Caco-2 (cell line): ENCODE measurements at regions not wholly inside any gene's neighbourhood (a gene's known extent, or its start where the extent isn't known, plus 50 kb on each side); places are given as distances from the start of the nearest gene placed in this dataset.

Experiments used
- BruUV-seq: library from RNA; stranded (reverse); fragments of 400-500 nt; replicated peaks from 2 replicates; lab custom pipeline; 2021; lab: Mats Ljungman, UMichigan
- CTCF ChIA-PET: fragments of 300-600 bp; sonication (Branson Sonifier 250); formaldehyde crosslinking; loops from one replicate; lab custom pipeline; 2022; ENCODE audit warnings: antibody characterized with exemption; lab: Charles Lee
- POLR2A ChIA-PET: fragments of 300-600 bp; sonication (Branson Sonifier 250); formaldehyde crosslinking; loops from one replicate; lab custom pipeline; 2022; ENCODE audit warnings: antibody characterized with exemption; lab: Charles Lee
- DNase-seq, 2 experiments: peaks; one replicate each; pipeline versions ENCODE4 v3.0.0 to v3.0.0-alpha.2; 2020 to 2022
- H3K27me3 ChIP-seq: replicated peaks from 2 replicates; pipeline ENCODE4 v1.6.0; 2011; ENCODE audit warnings: low read length; ENCODE audit not compliant: control insufficient read depth, insufficient read depth
- H3K36me3 ChIP-seq: 2 replicates; pipeline ENCODE4 v1.5.1; 2011; ENCODE audit warnings: low read length; ENCODE audit not compliant: control insufficient read depth, insufficient read depth
- H3K4me1 ChIP-seq: fragments of 250-450 bp; sonication (Bioruptor Pico); 2 replicates; pipeline ENCODE4 v1.5.1; 2020; ENCODE audit warnings: mild to moderate bottlenecking
- H3K4me3 ChIP-seq: 2 replicates; pipeline ENCODE4 v1.5.1; 2011; ENCODE audit warnings: low read depth, mild to moderate bottlenecking, control low read depth, low read length
- H3K9me3 ChIP-seq: fragments of 250-450 bp; sonication (Bioruptor Pico); 2 replicates; pipeline ENCODE4 v1.5.1; 2020; ENCODE audit warnings: mild to moderate bottlenecking, moderate library complexity
- H3K27ac Mint-ChIP-seq: one replicate; pipeline ENCODE4 v1.8.0; 2022; ENCODE audit warnings: mixed read lengths; ENCODE audit not compliant: unreplicated experiment
- H3K27me3 Mint-ChIP-seq: one replicate; pipeline ENCODE4 v1.8.0; 2022; ENCODE audit warnings: mixed read lengths; ENCODE audit not compliant: insufficient read depth, unreplicated experiment
- H3K36me3 Mint-ChIP-seq: one replicate; pipeline ENCODE4 v1.8.0; 2022; ENCODE audit warnings: mild to moderate bottlenecking, mixed read lengths; ENCODE audit not compliant: insufficient read depth, unreplicated experiment
- H3K4me1 Mint-ChIP-seq: one replicate; pipeline ENCODE4 v1.8.0; 2022; ENCODE audit warnings: low read depth, mixed read lengths; ENCODE audit not compliant: unreplicated experiment
- H3K4me3 Mint-ChIP-seq: one replicate; pipeline ENCODE4 v1.8.0; 2022; ENCODE audit warnings: mild to moderate bottlenecking, moderate library complexity, mixed read lengths; ENCODE audit not compliant: unreplicated experiment
- H3K9me3 Mint-ChIP-seq: one replicate; pipeline ENCODE4 v1.8.0; 2022; ENCODE audit warnings: mixed read lengths; ENCODE audit not compliant: unreplicated experiment
- CTCF ChIP-seq, 2 experiments: fragments of 200-600 bp in 1 of 2; IDR thresholded peaks; 1 replicate in 1 of 2; 2 replicates in 1 of 2; pipeline versions ENCODE4 v1.5.1 to v1.8.0; 2011 to 2022; ENCODE audit warnings: antibody characterized with exemption in 1 of 2, control low read depth in 1 of 2, inconsistent platforms in 1 of 2, low read depth in 1 of 2, low read length in 1 of 2, mild to moderate bottlenecking in 1 of 2, moderate library complexity in 1 of 2; ENCODE audit not compliant: insufficient read depth in 1 of 2, severe bottlenecking in 1 of 2, unreplicated experiment in 1 of 2
- intact Hi-C: fragments of 100-400 bp; cut with micrococcal nuclease; formaldehyde crosslinking; loops from one replicate; pipeline ENCODE4 v1.10.0; 2022; ENCODE audit not compliant: unreplicated experiment

GRCh38 chr5:120153551-120153950 is 310.5 kb upstream of the PRR16 start:
- no peaks in the 10 kb centered on the region for H3K9me3 Mint-ChIP-seq
- intact Hi-C loops: no loop called here
- no peak for TF ChIP-seq CTCF (IDR thresholded peaks at IDR 0.05; ENCODE audit: insufficient read depth in 1 of 2, low read depth in 1 of 2, low read length in 1 of 2, severe bottlenecking in 1 of 2, unreplicated experiment in 1 of 2)
- no peak overlapping the region for H3K4me3 Mint-ChIP-seq
- Histone ChIP-seq H3K27me3 (no peaks in the 10 kb centered on the region), H3K4me3 (no peak overlapping the region), H3K4me1 (no peaks in the 10 kb centered on the region), H3K36me3 (no peaks in the 10 kb centered on the region), H3K9me3 (no peaks in the 10 kb centered on the region)
- H3K36me3 Mint-ChIP-seq: no peaks in the 10 kb centered on the region
- no peak for DNase-seq
- BruUV-seq: no TSS peak
- ChIA-PET CTCF (no interaction called here), POLR2A (no interaction called here)
- H3K4me1 Mint-ChIP-seq: no peaks in the 10 kb centered on the region
- H3K27me3 Mint-ChIP-seq: no peaks in the 10 kb centered on the region
- H3K27ac Mint-ChIP-seq: no peak overlapping the region

- intact Hi-C loops: no loop called here
- H3K27me3 ChIP-seq: no peaks in the 10 kb centered on the region
- no peaks in the 10 kb centered on the region for H3K4me1 ChIP-seq
- no peaks in the 10 kb centered on the region for H3K36me3 Mint-ChIP-seq
- CTCF ChIA-PET: no interaction called here
- H3K36me3 ChIP-seq: no peaks in the 10 kb centered on the region
- no peak for TF ChIP-seq CTCF (IDR thresholded peaks at IDR 0.05; ENCODE audit: insufficient read depth in 1 of 2, low read depth in 1 of 2, low read length in 1 of 2, severe bottlenecking in 1 of 2, unreplicated experiment in 1 of 2)
- DNase-seq: no peak
- H3K9me3 Mint-ChIP-seq: no peaks in the 10 kb centered on the region
- no peak overlapping the region for H3K27ac Mint-ChIP-seq
- no peaks in the 10 kb centered on the region for H3K4me1 Mint-ChIP-seq
- POLR2A ChIA-PET: no interaction called here
- no peak overlapping the region for H3K4me3 ChIP-seq
- H3K27me3 Mint-ChIP-seq: no peaks in the 10 kb centered on the region
- BruUV-seq: no TSS peak
- no peak overlapping the region for H3K4me3 Mint-ChIP-seq
- no peaks in the 10 kb centered on the region for H3K9me3 ChIP-seq
Observed at GRCh38 chr5:120155873-120156272, 308.2 kb upstream of the PRR16 start.

- TF ChIP-seq CTCF (IDR thresholded peaks at IDR 0.05; ENCODE audit: insufficient read depth in 1 of 2, low read depth in 1 of 2, low read length in 1 of 2, severe bottlenecking in 1 of 2, unreplicated experiment in 1 of 2): no peak
- H3K4me3 ChIP-seq: no peak overlapping the region
- BruUV-seq: no TSS peak
- no peak for DNase-seq
- H3K36me3 Mint-ChIP-seq: no peaks in the 10 kb centered on the region
- H3K36me3 ChIP-seq: no peaks in the 10 kb centered on the region
- ChIA-PET POLR2A (no interaction called here), CTCF (no interaction called here)
- no peaks in the 10 kb centered on the region for H3K4me1 ChIP-seq
- H3K9me3 Mint-ChIP-seq: no peaks in the 10 kb centered on the region
- no peak overlapping the region for H3K4me3 Mint-ChIP-seq
- H3K27ac Mint-ChIP-seq: no peak overlapping the region
- H3K9me3 ChIP-seq: no peaks in the 10 kb centered on the region
- no peaks in the 10 kb centered on the region for H3K4me1 Mint-ChIP-seq
- H3K27me3 Mint-ChIP-seq: no peaks in the 10 kb centered on the region
- H3K27me3 ChIP-seq: no peaks in the 10 kb centered on the region
- intact Hi-C loops: no loop called here
Observed at GRCh38 chr5:120158211-120158610, 305.9 kb upstream of the PRR16 start.
